ENCODE measurements at regions not wholly inside any gene's neighbourhood (a gene's known extent, or its start where the extent isn't known, plus 50 kb on each side); places are given as distances from the start of the nearest gene placed in this dataset.

- DNase-seq: no peak
- H3K4me1 ChIP-seq (ENCODE audit: insufficient read depth, low read length): no peaks in the 10 kb centered on the region
- TF ChIP-seq CTCF (IDR thresholded peaks at IDR 0.05; ENCODE audit: borderline replicate concordance, extremely low read depth, low read length, poor library complexity, severe bottlenecking) (no peak), EZH2 (IDR thresholded peaks at IDR 0.05; ENCODE audit: borderline replicate concordance, low read depth, low read length, severe bottlenecking) (no peak)
- no peak overlapping the region for H3K4me2 ChIP-seq (ENCODE audit: insufficient read depth, low read length)
- H3K27ac ChIP-seq (ENCODE audit: low read length): no peak overlapping the region
- H3K9me3 ChIP-seq (ENCODE audit: insufficient read depth, low read length, severe bottlenecking): no peaks in the 10 kb centered on the region
- no peak overlapping the region for H2AFZ ChIP-seq (ENCODE audit: low read depth, low read length)
- H3K36me3 ChIP-seq (ENCODE audit: insufficient read depth, low read length): no peaks in the 10 kb centered on the region
- ATAC-seq (ENCODE audit: insufficient read depth, low read depth): no peak
- H3K27me3 ChIP-seq (ENCODE audit: insufficient read depth, low read length, poor library complexity): no peaks in the 10 kb centered on the region
- H3K9ac ChIP-seq (ENCODE audit: low read depth, low read length): no peak overlapping the region
- no peaks in the 10 kb centered on the region for H4K20me1 ChIP-seq (ENCODE audit: insufficient read depth, low read length)
- no peaks in the 10 kb centered on the region for H3K79me2 ChIP-seq (ENCODE audit: insufficient read depth, low read length)
- no peak overlapping the region for H3K4me3 ChIP-seq (ENCODE audit: low read depth in 1 of 2, low read length in 2 of 2)
These were observed 588.3 kb upstream of the B3GALT2 start for GRCh38 chr1:193774536-193775323.

- ATAC-seq (ENCODE audit: insufficient read depth, low read depth): no peak
- Histone ChIP-seq H3K79me2 (ENCODE audit: insufficient read depth, low read length) (no peaks in the 10 kb centered on the region), H3K4me1 (ENCODE audit: insufficient read depth, low read length) (no peaks in the 10 kb centered on the region), H2AFZ (ENCODE audit: low read depth, low read length) (no peak overlapping the region), H3K27ac (ENCODE audit: low read length) (no peak overlapping the region), H3K36me3 (ENCODE audit: insufficient read depth, low read length) (no peaks in the 10 kb centered on the region), H3K4me2 (ENCODE audit: insufficient read depth, low read length) (no peak overlapping the region), H4K20me1 (ENCODE audit: insufficient read depth, low read length) (no peaks in the 10 kb centered on the region), H3K9me3 (ENCODE audit: insufficient read depth, low read length, severe bottlenecking) (no peaks in the 10 kb centered on the region), H3K9ac (ENCODE audit: low read depth, low read length) (no peak overlapping the region), H3K4me3 (ENCODE audit: low read depth in 1 of 2, low read length in 2 of 2) (no peak overlapping the region), H3K27me3 (ENCODE audit: insufficient read depth, low read length, poor library complexity) (no peaks in the 10 kb centered on the region)
- TF ChIP-seq CTCF (IDR thresholded peaks at IDR 0.05; ENCODE audit: borderline replicate concordance, extremely low read depth, low read length, poor library complexity, severe bottlenecking) (no peak), EZH2 (IDR thresholded peaks at IDR 0.05; ENCODE audit: borderline replicate concordance, low read depth, low read length, severe bottlenecking) (no peak)
- DNase-seq: no peak
These were observed 585.2 kb upstream of the B3GALT2 start for GRCh38 chr1:193771596-193771995.

DNA sequence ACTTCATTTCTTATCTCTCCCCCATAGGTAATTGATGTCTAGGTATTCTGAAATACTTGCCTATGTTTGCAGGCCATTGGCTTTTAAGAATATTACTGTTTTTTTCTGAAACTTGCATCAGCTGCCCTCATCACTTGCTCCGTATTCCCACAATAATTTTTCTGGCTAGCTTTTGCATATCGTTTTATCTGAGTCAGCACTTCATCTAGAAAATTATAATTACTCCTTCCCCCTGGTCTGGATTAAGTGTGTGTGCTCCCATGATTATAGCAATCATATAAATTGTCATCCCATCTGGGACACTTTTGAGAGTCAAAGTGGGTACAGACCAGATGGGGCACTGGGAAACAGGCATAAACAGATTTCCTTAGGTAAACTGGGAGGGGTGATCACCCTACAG lies 583.2 kb upstream of the B3GALT2 start:
- Histone ChIP-seq H3K27me3 (ENCODE audit: insufficient read depth, low read length, poor library complexity) (no peaks in the 10 kb centered on the region), H3K27ac (ENCODE audit: low read length) (no peak overlapping the region), H3K9ac (ENCODE audit: low read depth, low read length) (no peak overlapping the region), H2AFZ (ENCODE audit: low read depth, low read length) (no peak overlapping the region), H3K4me3 (ENCODE audit: low read depth in 1 of 2, low read length in 2 of 2) (no peak overlapping the region), H3K4me2 (ENCODE audit: insufficient read depth, low read length) (no peak overlapping the region), H3K36me3 (ENCODE audit: insufficient read depth, low read length) (no peaks in the 10 kb centered on the region), H3K4me1 (ENCODE audit: insufficient read depth, low read length) (no peaks in the 10 kb centered on the region), H3K79me2 (ENCODE audit: insufficient read depth, low read length) (no peaks in the 10 kb centered on the region), H4K20me1 (ENCODE audit: insufficient read depth, low read length) (no peaks in the 10 kb centered on the region), H3K9me3 (ENCODE audit: insufficient read depth, low read length, severe bottlenecking) (no peaks in the 10 kb centered on the region)
- TF ChIP-seq EZH2 (IDR thresholded peaks at IDR 0.05; ENCODE audit: borderline replicate concordance, low read depth, low read length, severe bottlenecking): no peak
- TF ChIP-seq CTCF (IDR thresholded peaks at IDR 0.05; ENCODE audit: borderline replicate concordance, extremely low read depth, low read length, poor library complexity, severe bottlenecking): no peak
- DNase-seq (no peak), ATAC-seq (ENCODE audit: insufficient read depth, low read depth) (no peak)
